ENCODE measurements at regions not wholly inside any gene's neighbourhood (a gene's known extent, or its start where the extent isn't known, plus 50 kb on each side); places are given as distances from the start of the nearest gene placed in this dataset.

DNA sequence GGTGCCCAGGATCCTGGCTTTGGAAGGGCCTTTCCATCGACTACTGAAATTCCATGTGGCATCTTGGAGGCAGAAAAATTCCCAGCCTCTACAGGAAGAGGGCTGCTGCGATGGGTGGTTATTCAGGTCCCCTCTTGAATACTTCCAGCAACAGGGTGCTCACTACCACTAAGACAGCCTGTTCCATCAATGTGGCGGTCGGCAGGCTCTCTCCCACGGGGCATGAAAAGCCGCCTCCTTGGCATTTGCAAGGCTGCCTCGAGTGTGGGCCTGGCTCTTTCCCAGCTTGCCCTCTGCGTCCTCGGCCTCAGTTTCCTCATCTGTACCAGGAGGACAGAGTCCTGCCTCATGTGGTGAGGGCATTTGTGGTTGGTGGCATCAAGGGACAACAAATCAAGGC lies 62.4 kb downstream of the ADRA2C start:
- TF ChIP-seq EZH2 (IDR thresholded peaks at IDR 0.05; ENCODE audit: insufficient read depth, poor library complexity, severe bottlenecking) (no peak), EZH2phosphoT487 (IDR thresholded peaks at IDR 0.05; ENCODE audit: insufficient read depth, low read depth) (no peak)

Data from GM23248 (cell line).